Esophagus squamous epithelium (tissue), 4 donors: ENCODE measurements at regions not wholly inside any gene's neighbourhood (a gene's known extent, or its start where the extent isn't known, plus 50 kb on each side); places are given as distances from the start of the nearest gene placed in this dataset.

Source experiments
- CTCF ChIP-seq, 6 experiments: fragments of 450-650 bp in 4 of 6; fragments of 200-600 bp in 2 of 6; sonication (generic) in 2 of 6; IDR thresholded peaks; one replicate each; pipeline ENCODE4 v1.5.1; 2016 to 2019; ENCODE audit warnings: antibody characterized with exemption in 6 of 6, mild to moderate bottlenecking in 4 of 6, moderate library complexity in 4 of 6
- POLR2A ChIP-seq, 4 donors: fragments of 450-650 bp; IDR thresholded peaks; one replicate each; pipeline ENCODE4 v1.6.1; 2017; ENCODE audit warnings: antibody characterized with exemption in 4 of 4, mild to moderate bottlenecking in 4 of 4, moderate library complexity in 3 of 4

- TF ChIP-seq CTCF (IDR thresholded peaks at IDR 0.05) (no peak), POLR2A (IDR thresholded peaks at IDR 0.05) (no peak)
Measured at GRCh38 chr1:60185684-60186083, 112.1 kb upstream of the C1orf87 start.
